Adrenal gland (tissue), 9 donors: ENCODE measurements at regions not wholly inside any gene's neighbourhood (a gene's known extent, or its start where the extent isn't known, plus 50 kb on each side); places are given as distances from the start of the nearest gene placed in this dataset.

Source experiments
- DNase-seq, 7 donors: peaks; one replicate each; pipeline ENCODE4 v3.0.0-alpha.2; 2019 to 2020
- H3K27ac ChIP-seq, 5 donors: fragments of 200-600 bp; sonication (generic) in 4 of 5; 1 replicate in 3 of 5; 2 replicates in 2 of 5; pipeline versions ENCODE4 v1.5.1 to v1.8.0; 2016 to 2020; ENCODE audit warnings: mild to moderate bottlenecking in 1 of 5
- H3K27me3 ChIP-seq: fragments of 200-600 bp; 2 replicates; pipeline ENCODE4 v1.8.0; 2021
- H3K36me3 ChIP-seq, 2 donors: fragments of 200-600 bp; replicated peaks in 1 of 2; 1 replicate in 1 of 2; 2 replicates in 1 of 2; pipeline versions ENCODE4 v1.5.1 to v1.8.0; 2018 to 2022
- H3K4me1 ChIP-seq, 2 donors: fragments of 200-600 bp; replicated peaks in 1 of 2; 1 replicate in 1 of 2; 2 replicates in 1 of 2; pipeline versions ENCODE4 v1.5.1 to v1.8.0; 2018 to 2021
- H3K4me3 ChIP-seq, 4 donors: fragments of 200-600 bp; sonication (generic) in 3 of 4; one replicate each; pipeline ENCODE4 v1.5.1; 2016 to 2018
- H3K9me3 ChIP-seq, 3 donors: fragments of 200-600 bp; sonication (generic) in 1 of 3; replicated peaks in 1 of 3; 1 replicate in 2 of 3; 2 replicates in 1 of 3; pipeline versions ENCODE4 v1.5.1 to v1.8.0; 2016 to 2021
- POLR2A ChIP-seq, 2 donors: fragments of 450-650 bp; IDR thresholded peaks; one replicate each; pipeline ENCODE4 v1.6.1; 2017; ENCODE audit warnings: antibody characterized with exemption in 2 of 2, mild to moderate bottlenecking in 2 of 2, moderate library complexity in 1 of 2
- WGBS, 4 donors: extraction: QIAGEN DNeasy Blood & Tissue Kit in 2 of 4; methylation state at CpG; one replicate each; pipeline versions ENCODE4 v1.1.5 to v1.1.7; 2013 to 2017; 5-methylcytosine and 5-hydroxymethylcytosine counted together
- intact Hi-C, 2 donors: fragments of 100-400 bp; cut with DNase I; formaldehyde crosslinking; loops; one replicate each; pipeline versions ENCODE4 v1.14.1 to v1.15.0; 2022 to 2023
- TF ChIP-seq, protein P1 (sequence below), 6 experiments: fragments of 450-650 bp in 4 of 6; fragments of 200-600 bp in 2 of 6; sonication (generic) in 1 of 6; IDR thresholded peaks; 1 replicate in 5 of 6; 2 replicates in 1 of 6; pipeline versions ENCODE4 v1.5.1 to v1.8.0; 2016 to 2021; ENCODE audit warnings: antibody characterized with exemption in 6 of 6, mild to moderate bottlenecking in 2 of 6, moderate library complexity in 1 of 6
- donor health status: healthy with polysubstance abuse.
- donor health status: Bipolar disorder and iron deficiency.
- donor health status: DM: yes; HTN: yes; CAD: no.
- donor health status: DM: no; HTN: no; CAD: no.
- donor health status: DM: no; HTN: no; CAD: no.

DNA sequence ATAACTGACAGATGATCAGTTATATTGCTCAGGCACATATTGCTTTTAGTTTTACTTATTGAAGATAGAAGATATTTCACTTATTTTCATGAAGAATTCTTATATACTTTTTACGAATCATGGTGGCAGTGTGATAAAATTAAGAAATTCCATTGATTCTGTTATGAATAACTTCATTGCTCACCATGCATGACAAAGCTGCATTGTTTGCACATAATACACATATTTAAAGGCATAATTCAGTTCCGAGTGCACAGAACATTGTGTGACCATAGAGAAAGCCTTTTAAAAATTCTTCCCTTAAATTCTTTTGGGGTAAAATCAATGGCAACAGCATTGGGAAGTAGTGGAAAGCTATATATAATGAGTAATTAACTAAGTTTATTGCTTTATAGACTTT is 82.5 kb upstream of the NAALADL2 start:
- Histone ChIP-seq H3K9me3 (no peaks in the 10 kb centered on the region), H3K27ac (no peak overlapping the region), H3K36me3 (no peaks in the 10 kb centered on the region), H3K27me3 (no peaks in the 10 kb centered on the region), H3K4me3 (no peak overlapping the region), H3K4me1 (no peaks in the 10 kb centered on the region)
- DNase-seq = no peak
- TF ChIP-seq POLR2A (IDR thresholded peaks at IDR 0.05) = no peak
- TF ChIP-seq, protein P1, sequence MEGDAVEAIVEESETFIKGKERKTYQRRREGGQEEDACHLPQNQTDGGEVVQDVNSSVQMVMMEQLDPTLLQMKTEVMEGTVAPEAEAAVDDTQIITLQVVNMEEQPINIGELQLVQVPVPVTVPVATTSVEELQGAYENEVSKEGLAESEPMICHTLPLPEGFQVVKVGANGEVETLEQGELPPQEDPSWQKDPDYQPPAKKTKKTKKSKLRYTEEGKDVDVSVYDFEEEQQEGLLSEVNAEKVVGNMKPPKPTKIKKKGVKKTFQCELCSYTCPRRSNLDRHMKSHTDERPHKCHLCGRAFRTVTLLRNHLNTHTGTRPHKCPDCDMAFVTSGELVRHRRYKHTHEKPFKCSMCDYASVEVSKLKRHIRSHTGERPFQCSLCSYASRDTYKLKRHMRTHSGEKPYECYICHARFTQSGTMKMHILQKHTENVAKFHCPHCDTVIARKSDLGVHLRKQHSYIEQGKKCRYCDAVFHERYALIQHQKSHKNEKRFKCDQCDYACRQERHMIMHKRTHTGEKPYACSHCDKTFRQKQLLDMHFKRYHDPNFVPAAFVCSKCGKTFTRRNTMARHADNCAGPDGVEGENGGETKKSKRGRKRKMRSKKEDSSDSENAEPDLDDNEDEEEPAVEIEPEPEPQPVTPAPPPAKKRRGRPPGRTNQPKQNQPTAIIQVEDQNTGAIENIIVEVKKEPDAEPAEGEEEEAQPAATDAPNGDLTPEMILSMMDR (IDR thresholded peaks at IDR 0.05) = no peak
- intact Hi-C loops = no loop called here
- 82 to 90% (median 87%) methylated on average over 2 of the region's 2 CpGs for WGBS, 4 donors

DNA sequence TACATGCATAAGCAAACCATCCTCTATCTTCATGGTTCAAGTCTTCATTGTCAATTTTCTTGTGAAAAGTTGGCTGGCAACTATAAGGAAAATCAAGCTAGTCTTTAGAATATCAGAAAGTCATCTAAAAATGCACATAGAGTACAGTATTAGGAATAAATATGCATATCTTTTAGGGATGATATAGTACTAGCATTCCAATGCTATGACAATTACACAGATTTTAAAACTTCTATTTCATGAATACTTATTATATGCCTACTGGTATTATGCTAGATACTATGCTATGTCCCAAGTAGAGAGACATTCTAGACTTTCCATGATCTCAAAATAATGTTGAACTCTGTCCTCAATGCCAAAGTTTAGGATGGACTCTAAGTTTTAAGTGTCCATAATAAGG is 81.3 kb upstream of the NAALADL2 start:
- Histone ChIP-seq H3K36me3 (no peaks in the 10 kb centered on the region), H3K27me3 (no peaks in the 10 kb centered on the region), H3K4me1 (no peaks in the 10 kb centered on the region), H3K9me3 (no peaks in the 10 kb centered on the region), H3K27ac (no peak overlapping the region), H3K4me3 (no peak overlapping the region)
- intact Hi-C loops = no loop called here
- TF ChIP-seq, protein P1 (IDR thresholded peaks at IDR 0.05) = no peak
- TF ChIP-seq POLR2A (IDR thresholded peaks at IDR 0.05) = no peak
- DNase-seq = no peak

DNA sequence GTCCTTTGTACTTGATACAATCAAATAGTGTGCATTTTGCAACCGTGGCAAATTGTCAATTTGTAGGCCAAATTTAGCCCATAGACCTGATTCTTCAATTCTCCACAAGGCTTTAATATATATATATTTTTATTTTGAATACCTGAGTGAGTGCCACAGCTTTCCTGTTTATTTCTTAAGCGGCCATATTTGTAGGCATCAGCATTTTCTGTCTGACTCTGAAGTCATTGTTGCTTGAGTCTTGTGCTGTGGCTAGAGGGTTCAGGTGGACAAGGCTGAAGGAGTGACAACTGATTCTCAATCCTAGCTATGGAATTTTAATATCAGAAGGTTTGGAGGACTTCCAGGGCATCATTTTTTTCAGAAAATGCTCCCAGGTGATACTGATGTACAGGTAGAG is 75.6 kb upstream of the NAALADL2 start:
- 87 to 97% (median 89%) methylated on average over 2 of the region's 2 CpGs for WGBS, 4 donors
- Histone ChIP-seq H3K27me3 (no peaks in the 10 kb centered on the region), H3K4me1 (no peaks in the 10 kb centered on the region), H3K27ac (no peak overlapping the region), H3K36me3 (no peaks in the 10 kb centered on the region), H3K9me3 (no peaks in the 10 kb centered on the region), H3K4me3 (no peak overlapping the region)
- TF ChIP-seq POLR2A (IDR thresholded peaks at IDR 0.05) = no peak
- TF ChIP-seq, protein P1 (IDR thresholded peaks at IDR 0.05) = no peak
- DNase-seq = no peak
- intact Hi-C loops = no loop called here

GRCh38 chr3:174784206-174784934 is 74.8 kb upstream of the NAALADL2 start:
- H3K27me3 ChIP-seq = no peaks in the 10 kb centered on the region
- H3K27ac ChIP-seq = no peak overlapping the region
- whole genome bisulfite sequencing, 4 donors = 83 to 90% (median 84%) methylated on average over 4 of the region's 4 CpGs
- no peaks in the 10 kb centered on the region for H3K36me3 ChIP-seq
- intact Hi-C loops = no loop called here
- H3K4me1 ChIP-seq = no peaks in the 10 kb centered on the region
- TF ChIP-seq POLR2A (IDR thresholded peaks at IDR 0.05) = no peak
- TF ChIP-seq, protein P1 (IDR thresholded peaks at IDR 0.05) = no peak
- no peak for DNase-seq
- H3K4me3 ChIP-seq = no peak overlapping the region
- H3K9me3 ChIP-seq = no peaks in the 10 kb centered on the region
